ENCODE measurements at regions not wholly inside any gene's neighbourhood (a gene's known extent, or its start where the extent isn't known, plus 50 kb on each side); places are given as distances from the start of the nearest gene placed in this dataset.
"Not testable (repeated sequence)": the region's sequence is repeated elsewhere in the genome, so short reads cannot be mapped to it uniquely, and the experiment has no call there.

GRCh38 chr7:10472115-10472514 is 501.6 kb upstream of the PHF14 start:
- DNase-seq (ENCODE audit: low read depth) = no peak
- H3K4me3 ChIP-seq (ENCODE audit: low read depth, low read length) = no peak overlapping the region
- no peak for TF ChIP-seq CTCF (IDR thresholded peaks at IDR 0.05; ENCODE audit: insufficient read depth, low read depth, low read length)

GRCh38 chr7:10473569-10473968 is 500.1 kb upstream of the PHF14 start:
- no peak overlapping the region for H3K4me3 ChIP-seq (ENCODE audit: low read depth, low read length)
- DNase-seq (ENCODE audit: low read depth) = no peak
- no peak for TF ChIP-seq CTCF (IDR thresholded peaks at IDR 0.05; ENCODE audit: insufficient read depth, low read depth, low read length)

GRCh38 chr7:10474048-10474447 is 499.6 kb upstream of the PHF14 start:
- no peak for TF ChIP-seq CTCF (IDR thresholded peaks at IDR 0.05; ENCODE audit: insufficient read depth, low read depth, low read length)
- H3K4me3 ChIP-seq (ENCODE audit: low read depth, low read length) = no peak overlapping the region
- no peak for DNase-seq (ENCODE audit: low read depth)

- no peak for TF ChIP-seq CTCF (IDR thresholded peaks at IDR 0.05; ENCODE audit: insufficient read depth, low read depth, low read length)
- H3K4me3 ChIP-seq (ENCODE audit: low read depth, low read length) = no peak overlapping the region
- no peak for DNase-seq (ENCODE audit: low read depth)
Observed at GRCh38 chr7:10475940-10476641, 497.6 kb upstream of the PHF14 start.

- no peak overlapping the region for H3K4me3 ChIP-seq (ENCODE audit: low read depth, low read length)
- no peak for TF ChIP-seq CTCF (IDR thresholded peaks at IDR 0.05; ENCODE audit: insufficient read depth, low read depth, low read length)
Observed at GRCh38 chr7:10476642-10477041, 497.0 kb upstream of the PHF14 start.

GRCh38 chr7:10483671-10484070 is 490.0 kb upstream of the PHF14 start:
- no peak overlapping the region for H3K4me3 ChIP-seq (ENCODE audit: low read depth, low read length)
- TF ChIP-seq CTCF (IDR thresholded peaks at IDR 0.05; ENCODE audit: insufficient read depth, low read depth, low read length) = no peak
- DNase-seq (ENCODE audit: low read depth) = no peak

More at GRCh38 chr7:10476642-10477041, 497.0 kb upstream of the PHF14 start:
- no peak for DNase-seq (ENCODE audit: low read depth)

- H3K4me3 ChIP-seq (ENCODE audit: low read depth, low read length) = no peak overlapping the region
- DNase-seq (ENCODE audit: low read depth) = no peak
- TF ChIP-seq CTCF (IDR thresholded peaks at IDR 0.05; ENCODE audit: insufficient read depth, low read depth, low read length) = no peak
Observed at GRCh38 chr7:10484767-10485166, 488.9 kb upstream of the PHF14 start.

- not testable (repeated sequence) for H3K4me3 ChIP-seq (ENCODE audit: low read depth, low read length); DNase-seq (ENCODE audit: low read depth)
Observed at GRCh38 chr7:10501206-10501884, 472.3 kb upstream of the PHF14 start.
